WI38 (cell line): ENCODE measurements at regions not wholly inside any gene's neighbourhood (a gene's known extent, or its start where the extent isn't known, plus 50 kb on each side); places are given as distances from the start of the nearest gene placed in this dataset.

ENCODE experiments used
- H3K4me3 ChIP-seq: 2 replicates; pipeline ENCODE4 v1.5.1; 2011; ENCODE audit warnings: low read depth, mild to moderate bottlenecking, control low read depth, low read length
- TF ChIP-seq, protein P1 (sequence below): IDR thresholded peaks from 2 replicates; pipeline ENCODE4 v1.5.1; 2012; ENCODE audit warnings: low read depth, mild to moderate bottlenecking, control low read depth, low read length

DNA sequence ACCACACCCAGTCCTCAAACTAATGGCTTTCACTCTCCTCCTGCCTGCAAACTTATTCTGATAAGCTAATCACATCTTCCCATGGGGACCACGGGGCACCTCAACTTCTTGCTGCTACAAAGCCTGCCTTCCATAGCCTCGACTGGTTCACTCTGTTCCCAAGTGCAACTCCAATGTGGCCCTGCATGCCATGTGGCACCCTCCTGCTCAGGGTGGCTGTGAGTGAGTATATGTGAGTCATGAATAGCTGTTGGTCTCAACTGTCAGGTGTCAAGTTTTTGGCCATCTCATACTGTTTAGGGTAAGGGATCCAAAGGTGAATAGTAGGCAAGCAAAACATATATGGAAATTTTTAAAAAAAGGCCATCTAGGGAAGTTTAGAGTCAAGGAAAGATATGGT lies 276.1 kb upstream of the DCC start:
- TF ChIP-seq, protein P1, sequence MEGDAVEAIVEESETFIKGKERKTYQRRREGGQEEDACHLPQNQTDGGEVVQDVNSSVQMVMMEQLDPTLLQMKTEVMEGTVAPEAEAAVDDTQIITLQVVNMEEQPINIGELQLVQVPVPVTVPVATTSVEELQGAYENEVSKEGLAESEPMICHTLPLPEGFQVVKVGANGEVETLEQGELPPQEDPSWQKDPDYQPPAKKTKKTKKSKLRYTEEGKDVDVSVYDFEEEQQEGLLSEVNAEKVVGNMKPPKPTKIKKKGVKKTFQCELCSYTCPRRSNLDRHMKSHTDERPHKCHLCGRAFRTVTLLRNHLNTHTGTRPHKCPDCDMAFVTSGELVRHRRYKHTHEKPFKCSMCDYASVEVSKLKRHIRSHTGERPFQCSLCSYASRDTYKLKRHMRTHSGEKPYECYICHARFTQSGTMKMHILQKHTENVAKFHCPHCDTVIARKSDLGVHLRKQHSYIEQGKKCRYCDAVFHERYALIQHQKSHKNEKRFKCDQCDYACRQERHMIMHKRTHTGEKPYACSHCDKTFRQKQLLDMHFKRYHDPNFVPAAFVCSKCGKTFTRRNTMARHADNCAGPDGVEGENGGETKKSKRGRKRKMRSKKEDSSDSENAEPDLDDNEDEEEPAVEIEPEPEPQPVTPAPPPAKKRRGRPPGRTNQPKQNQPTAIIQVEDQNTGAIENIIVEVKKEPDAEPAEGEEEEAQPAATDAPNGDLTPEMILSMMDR: no peak
- H3K4me3 ChIP-seq: no peak overlapping the region

DNA sequence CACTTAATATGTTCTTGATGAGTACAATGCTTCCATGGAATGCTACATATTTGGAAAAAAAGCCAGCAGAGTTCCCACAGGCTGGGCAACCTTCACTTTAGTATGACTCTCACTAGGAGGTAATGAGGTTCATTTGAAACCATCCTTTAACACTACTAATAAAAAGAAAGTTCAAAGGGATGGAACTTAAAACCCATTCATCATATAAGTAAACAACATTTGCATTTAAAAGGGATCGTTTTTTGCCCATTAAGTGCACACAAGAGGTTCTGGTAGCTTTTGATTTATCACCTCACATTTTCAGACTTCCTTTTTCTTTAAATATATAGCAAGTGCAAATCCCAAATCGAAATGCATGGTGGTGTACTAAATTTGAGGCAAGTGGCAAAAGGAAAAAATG lies 270.8 kb upstream of the DCC start:
- H3K4me3 ChIP-seq: no peak overlapping the region
- TF ChIP-seq, protein P1: no peak

DNA sequence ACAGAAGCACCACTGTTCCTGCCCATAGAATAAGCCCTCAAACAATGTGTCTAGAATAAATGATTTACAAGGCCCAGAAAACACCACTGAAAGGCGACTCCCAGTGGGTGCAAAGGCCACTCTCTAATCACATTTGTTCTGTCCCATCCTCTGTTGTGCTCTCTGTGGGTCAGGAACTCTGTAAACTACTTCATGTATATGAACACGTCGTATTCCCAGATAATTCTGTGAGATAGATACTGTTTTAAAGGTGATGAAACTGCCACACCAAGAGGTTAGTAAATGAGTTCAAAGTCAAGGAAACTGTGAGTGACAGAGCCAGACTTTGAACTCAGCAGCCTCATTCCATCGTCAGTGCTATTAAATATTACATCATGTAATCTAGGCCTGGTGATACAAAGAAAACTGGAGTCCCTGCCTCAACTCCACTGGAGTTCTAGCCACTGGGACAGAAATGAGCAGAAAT lies 269.7 kb upstream of the DCC start:
- H3K4me3 ChIP-seq: no peak overlapping the region
- TF ChIP-seq, protein P1: no peak

DNA sequence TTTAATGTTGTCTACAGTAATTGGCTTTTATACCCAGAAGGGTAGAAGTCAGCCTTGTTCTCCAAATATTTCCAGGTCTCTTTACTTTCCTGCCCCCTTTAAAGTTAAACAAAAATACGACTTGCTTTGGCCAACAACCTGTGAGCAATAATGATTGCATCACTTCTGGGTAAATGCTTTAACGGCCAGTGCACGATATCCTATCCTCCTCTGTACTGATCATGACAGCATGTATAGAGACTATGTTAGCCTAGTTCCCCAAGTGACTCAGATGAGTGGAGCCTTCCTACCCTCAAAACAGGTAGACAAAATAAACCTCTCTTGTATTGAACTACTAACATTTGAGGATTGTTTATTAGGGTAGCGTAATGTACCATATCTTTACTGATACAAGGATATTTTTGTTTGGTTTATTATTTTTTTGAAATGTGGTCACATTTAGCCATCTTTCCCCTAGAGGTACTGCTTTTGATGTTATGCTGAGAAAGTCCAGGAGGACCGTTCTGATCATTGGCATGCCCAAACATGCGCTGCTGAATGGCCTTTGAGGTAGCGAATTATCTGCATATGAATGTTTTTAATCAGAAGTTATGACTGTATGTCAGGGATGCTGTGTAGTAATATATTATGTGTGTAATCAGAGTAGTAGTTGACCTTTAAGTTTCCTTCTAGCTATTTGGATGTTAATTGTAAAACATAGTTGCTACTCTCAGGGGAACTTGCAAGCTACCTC lies 262.6 kb upstream of the DCC start:
- H3K4me3 ChIP-seq: no peak overlapping the region
- TF ChIP-seq, protein P1: no peak

DNA sequence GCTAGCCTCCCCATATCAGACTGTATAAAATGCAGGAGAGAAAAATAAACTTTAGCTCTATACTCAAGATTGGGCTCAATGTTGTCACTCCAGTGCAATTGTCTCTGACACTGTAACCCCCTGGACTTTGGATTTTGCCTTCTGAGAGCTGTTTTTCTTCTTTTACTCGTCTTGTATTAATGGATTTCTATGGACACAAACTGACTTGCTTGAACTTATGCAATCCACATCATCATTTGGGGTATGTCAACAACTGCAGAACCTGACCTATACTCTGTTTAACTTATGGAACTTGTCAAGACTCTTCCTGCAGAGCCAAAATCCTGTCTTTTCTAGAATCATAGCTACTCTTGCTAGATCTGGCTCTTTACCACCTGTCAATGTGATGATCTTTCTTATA lies 257.8 kb upstream of the DCC start:
- no peak overlapping the region for H3K4me3 ChIP-seq
- TF ChIP-seq, protein P1: no peak

DNA sequence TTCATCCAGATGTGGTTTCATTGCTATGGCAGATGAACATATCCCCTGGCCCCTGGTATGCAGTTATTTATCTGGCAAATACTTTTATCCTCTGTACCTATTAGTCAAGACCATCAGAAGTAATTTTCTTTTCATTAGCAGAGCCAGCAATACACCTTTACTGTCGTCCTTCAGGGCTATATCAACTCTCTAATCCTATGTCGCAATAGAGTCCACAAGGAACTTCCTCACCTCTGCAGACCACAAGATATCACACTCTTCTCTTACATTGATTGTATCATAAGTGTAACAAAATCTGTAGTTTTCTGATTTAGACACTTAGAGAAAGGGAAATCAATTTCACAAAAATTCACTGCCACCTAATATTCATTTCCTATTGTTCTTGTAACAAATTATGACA lies 252.9 kb upstream of the DCC start:
- no peak overlapping the region for H3K4me3 ChIP-seq
- TF ChIP-seq, protein P1: no peak

DNA sequence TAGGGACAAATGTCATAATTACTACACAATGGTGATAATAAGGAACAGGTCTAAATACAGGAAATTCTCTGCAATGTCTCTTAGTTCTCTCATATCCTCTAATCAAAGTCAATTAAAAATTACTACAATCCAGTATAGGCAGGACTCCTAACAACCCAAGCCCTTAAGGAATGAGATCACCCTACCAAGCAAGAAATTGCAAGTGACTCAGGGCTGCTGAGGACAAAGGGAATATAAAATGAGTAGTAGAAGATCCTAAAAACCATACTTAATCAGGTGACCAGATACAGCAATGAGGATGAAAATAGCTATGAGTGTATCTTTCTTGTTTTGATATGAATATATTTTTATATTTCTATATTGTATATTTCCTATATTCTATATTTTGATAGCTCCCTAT lies 250.0 kb upstream of the DCC start:
- H3K4me3 ChIP-seq: no peak overlapping the region
- TF ChIP-seq, protein P1: no peak
